Bone marrow (tissue), 2 donors: ENCODE measurements at regions not wholly inside any gene's neighbourhood (a gene's known extent, or its start where the extent isn't known, plus 50 kb on each side); places are given as distances from the start of the nearest gene placed in this dataset.

ENCODE experiments used
- DNase-seq, 2 donors: peaks; one replicate each; lab custom pipeline; 2025; lab: John Stamatoyannopoulos, UW

- no peak for DNase-seq
These were observed 261.7 kb downstream of the ETAA1 start for GRCh38 chr2:67658820-67659219.

GRCh38 chr2:67660015-67660602, 263.0 kb downstream of the ETAA1 start:
- DNase-seq: no peak

DNA sequence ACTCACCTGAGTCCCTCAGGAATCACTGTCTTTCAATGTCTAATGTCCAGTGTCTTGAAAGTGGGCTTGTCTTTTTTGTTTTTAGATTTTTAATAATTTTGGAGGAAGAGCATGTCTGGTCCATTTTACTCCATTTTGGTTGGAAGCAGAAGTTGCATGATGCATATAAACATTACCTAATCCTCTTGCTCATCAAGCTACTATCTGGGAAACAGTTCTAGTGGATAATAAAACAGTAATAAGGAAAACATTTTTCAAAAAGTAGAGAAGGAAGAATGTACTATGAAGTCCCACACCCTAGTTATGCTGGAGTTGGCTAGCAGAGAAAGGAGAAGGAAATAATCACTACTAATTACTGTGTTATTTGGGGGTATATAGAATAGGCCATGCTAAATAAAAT, 263.7 kb downstream of the ETAA1 start:
- DNase-seq: no peak

DNA sequence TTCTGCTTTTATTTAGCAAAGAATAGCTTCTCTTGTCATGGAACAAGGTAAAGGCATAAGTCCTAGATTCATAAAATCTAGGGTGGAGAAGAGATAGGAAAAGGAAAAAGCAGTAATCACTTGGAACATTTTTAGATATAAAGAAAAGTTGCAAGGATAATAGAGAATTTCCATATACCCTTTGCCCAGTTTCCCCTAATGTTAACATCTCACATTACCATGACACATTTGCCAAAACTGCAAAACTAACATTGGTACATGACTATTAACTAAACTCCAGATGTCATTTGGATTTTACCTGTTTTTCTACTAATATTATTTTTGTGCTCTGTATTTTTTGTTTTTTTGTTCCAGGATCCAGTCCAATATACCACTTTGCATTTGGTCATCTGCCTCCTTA, 265.1 kb downstream of the ETAA1 start:
- DNase-seq: no peak

- no peak for DNase-seq
These were observed 266.6 kb downstream of the ETAA1 start for GRCh38 chr2:67663776-67664175.

DNA sequence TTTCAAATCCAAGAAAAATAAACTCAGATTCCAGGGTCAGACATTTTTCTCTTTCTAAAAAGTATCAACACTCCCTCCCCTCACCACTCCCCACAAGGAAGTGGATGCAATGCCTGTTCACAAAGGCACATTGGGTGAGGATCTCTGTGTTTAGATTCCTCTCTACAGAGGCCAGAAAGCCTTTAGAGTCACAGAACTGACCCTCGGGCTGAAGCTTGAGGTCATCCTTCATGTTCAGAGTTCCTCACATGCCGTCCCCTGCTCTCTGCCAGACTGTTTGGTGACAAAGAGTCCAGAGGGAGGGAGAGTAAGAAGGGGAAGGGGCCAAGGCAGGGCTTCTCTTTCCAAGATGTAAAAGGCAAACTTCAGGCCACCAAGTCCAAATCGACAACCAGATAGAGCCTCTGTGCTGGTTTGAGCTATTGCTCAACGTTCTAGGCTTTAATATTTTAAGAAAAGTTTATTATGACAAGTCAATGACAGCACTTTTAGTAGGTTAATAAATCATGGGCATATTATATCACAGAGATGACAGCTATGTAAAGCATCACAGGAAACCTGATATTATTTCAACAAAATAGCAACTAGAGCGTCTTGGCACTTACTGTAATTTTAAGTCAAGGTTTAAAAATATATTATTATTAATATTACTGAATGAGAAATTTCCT, 269.4 kb downstream of the ETAA1 start:
- DNase-seq: no peak

GRCh38 chr2:67667054-67667908, 270.1 kb downstream of the ETAA1 start:
- no peak for DNase-seq

DNA sequence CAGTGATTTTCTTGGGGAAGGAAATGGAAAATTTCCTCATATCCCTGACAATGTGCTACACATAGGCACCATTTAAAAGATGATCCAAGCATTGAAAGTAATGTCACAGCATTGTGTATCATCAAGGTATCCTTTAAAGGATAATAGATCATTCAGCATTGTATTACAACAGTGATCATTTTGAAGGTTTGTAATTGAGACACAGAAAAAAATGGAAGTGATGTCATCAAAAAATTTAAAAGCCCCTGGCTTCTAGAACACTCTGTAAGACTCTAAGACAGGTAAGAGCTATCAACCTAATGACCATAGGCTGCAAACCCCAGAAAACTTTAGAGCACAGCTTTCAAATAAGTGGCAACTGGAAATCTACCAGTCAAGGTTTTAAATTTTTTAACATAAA, 271.4 kb downstream of the ETAA1 start:
- no peak for DNase-seq

DNA sequence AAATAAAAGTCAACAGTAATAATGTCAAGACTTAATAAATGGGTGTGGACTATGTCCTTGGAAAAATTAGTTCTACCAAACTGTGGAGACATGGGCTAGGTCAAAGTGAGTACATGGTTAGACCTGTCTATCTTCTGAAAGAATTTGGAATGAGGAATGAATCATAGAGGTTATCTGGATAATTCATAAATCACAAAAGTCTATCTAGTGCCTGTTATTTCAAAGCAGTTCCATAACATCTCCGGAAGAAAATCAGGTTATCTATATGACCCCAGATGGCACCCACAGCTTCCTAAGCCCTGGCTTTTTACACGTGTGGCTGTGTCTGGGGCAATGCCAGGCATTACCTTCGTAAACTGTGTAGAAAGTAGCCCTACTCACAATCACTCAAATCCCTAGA, 272.0 kb downstream of the ETAA1 start:
- DNase-seq: no peak

- DNase-seq: no peak
These were observed 272.6 kb downstream of the ETAA1 start for GRCh38 chr2:67669766-67670165.

DNA sequence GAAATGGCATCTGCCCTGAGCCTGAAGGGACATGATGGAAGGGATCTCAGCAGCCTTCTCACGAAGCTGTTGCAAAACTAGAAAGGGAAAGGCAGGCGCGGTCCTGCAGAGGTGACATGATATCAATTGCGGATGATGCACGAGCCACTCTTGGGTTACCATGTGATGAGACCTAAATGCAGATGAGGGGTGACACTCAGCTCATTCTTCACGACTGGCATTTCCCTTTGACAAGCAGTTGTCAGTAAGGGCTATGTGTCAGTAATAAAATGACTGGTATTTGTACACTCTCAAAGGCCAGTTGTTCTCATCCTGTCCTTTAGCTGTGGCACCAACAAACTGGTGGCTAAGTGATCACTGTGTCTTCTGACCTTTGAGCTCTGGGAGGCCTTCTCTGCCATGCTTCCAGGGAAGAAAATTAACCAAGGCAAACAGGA, 273.6 kb downstream of the ETAA1 start:
- DNase-seq: no peak

DNA sequence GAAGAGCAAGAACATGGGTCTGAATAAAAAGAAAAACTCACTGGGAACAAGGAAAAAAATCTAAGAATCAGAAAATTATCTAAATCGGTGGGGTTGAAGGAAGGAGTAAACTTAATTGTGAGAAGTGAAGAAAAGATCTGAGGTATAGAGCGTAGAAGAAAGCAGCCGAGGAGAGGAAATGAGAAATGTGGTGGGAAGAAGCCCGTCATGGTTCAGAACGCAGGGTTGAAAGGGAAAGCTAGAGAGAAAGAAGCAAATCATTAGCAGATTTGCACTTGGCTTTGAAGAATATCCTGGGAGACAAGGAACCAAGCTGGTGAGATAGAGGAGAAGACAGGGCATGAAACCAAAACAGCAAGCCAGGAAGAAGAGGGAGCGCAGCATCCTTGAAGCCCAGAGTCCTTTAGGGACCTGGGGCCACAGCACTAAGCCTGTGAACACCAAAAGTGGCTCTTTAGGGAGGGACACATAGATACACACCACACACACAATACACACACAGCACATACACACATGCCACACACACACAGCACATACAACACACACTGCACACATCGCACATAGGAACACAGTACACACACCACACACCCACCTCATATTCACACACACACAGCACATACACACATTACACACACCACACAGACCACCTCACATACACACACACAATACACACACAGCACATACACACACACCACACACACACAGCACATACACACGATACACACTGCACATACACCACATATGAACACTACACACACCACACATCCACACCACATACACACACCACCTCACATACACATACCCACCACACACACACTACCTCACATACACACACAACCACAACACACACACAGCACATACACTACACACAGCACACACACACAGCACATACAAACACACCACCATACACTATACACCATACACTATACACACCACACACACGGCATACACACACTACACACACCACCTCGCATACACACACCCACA, 274.6 kb downstream of the ETAA1 start:
- no peak for DNase-seq

DNA sequence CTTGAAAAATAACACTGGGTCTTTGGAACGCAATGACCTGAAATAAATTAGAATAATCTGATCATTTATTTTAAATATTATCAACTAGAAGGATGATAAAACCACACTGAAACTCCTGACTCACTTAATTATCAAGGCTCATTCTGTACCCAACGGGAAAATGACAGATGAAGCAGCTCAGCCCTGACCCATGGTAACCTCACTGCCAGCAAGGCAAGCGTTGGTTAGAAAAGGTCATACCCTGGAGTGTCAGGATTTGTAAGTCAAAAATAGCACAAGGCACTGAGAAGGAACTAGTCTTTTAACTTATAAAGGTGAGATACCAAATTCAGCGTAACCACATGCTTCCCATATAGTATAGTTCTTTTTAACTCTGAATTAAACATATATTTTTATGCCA, 277.5 kb downstream of the ETAA1 start:
- no peak for DNase-seq

DNA sequence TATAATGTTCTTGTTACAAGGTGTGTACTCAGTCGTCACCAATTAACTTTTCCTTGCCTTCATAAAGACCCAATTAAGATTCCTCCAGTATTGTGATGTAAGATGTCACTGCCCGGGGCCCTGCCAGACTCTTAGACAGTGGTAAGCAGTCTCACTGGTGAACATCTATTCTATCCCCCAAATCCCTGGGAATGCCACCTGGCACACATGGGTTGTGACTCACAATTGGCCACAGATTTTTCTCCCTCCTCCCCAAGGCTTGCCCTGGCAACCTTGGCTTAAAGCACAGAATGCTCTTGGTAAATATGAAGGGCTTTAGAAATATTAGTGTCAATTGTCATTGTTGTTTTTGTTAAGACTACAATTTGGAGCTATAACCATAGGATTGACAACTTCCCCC, 287.9 kb downstream of the ETAA1 start:
- no peak for DNase-seq

GRCh38 chr2:67686254-67686653, 289.1 kb downstream of the ETAA1 start:
- DNase-seq: no peak

- DNase-seq: no peak
These were observed 292.1 kb downstream of the ETAA1 start for GRCh38 chr2:67689186-67689585.

DNA sequence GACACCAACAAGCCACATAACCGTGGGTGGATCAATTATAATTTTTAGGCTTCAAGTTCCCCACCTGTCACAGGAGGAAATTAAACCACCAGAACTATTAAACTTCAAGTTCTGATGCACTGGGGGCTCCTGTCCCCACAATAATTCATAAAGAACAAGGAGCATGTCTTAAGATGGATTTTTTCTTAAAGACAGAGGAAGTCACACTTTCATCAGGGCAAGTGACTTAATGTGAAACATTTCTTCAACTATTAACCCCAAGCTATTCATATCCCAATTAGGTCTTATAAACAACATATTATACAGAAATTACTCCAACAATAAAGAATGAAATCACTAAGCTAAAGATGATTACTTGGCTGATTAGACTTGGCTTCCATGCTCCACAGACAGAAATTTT, 292.5 kb downstream of the ETAA1 start:
- no peak for DNase-seq

DNA sequence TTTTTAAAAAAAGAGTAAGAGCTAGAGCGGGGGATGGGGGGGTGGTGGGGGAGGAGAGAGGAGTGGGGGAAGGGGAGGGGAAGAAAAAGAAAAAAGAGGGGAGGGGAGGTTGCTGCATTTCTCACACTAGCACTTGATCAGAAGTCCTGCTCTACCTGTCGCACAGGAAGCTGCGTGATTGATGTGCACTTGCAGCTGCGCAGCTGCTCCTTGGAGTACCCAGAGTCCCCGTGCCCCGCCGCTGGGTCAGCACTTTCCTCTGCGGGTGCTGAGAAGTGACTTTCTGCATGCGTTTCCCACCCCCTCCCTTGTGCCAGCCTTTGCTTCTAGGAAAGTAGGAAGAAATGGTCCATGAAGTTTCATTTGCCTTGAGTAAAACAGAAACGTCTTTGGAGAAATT, 297.3 kb downstream of the ETAA1 start:
- DNase-seq: no peak

DNA sequence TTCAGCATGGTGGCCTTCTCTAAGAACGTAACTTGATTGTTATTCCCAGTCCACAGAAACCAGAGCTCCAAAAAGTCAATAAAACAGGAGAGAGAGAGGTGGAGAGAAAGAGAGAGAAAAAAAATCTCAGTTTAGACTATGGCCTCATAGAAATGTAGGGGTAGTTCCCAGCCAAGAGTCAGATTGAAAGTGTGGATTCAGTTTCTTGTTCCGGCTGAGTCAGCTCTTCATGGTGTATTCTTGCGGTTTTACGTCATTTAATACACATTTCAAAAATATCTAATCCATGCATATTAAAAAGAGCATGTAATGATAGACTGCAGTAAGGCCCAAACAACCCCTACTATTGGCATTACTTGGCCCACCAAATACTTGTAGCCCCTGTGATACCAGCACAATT, 303.9 kb downstream of the ETAA1 start:
- DNase-seq: no peak

DNA sequence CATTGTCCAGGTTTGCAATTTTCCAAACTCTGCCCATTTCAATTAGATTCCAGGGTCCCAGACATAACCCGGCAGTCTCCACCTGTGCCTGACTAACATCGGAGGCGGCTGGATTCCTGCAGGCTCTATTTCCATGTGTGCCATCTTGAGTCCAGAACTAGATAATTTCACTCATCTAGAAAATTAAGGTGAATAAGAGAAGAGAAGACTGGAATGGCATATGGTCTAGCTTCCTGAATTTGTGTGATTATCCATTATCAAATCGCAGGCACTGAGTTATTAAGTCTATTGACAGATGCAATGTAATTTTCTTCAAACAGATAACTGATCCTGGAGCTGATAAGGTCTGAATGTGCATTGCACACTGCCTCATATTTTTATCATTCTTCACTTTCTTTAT, 305.2 kb downstream of the ETAA1 start:
- no peak for DNase-seq

DNA sequence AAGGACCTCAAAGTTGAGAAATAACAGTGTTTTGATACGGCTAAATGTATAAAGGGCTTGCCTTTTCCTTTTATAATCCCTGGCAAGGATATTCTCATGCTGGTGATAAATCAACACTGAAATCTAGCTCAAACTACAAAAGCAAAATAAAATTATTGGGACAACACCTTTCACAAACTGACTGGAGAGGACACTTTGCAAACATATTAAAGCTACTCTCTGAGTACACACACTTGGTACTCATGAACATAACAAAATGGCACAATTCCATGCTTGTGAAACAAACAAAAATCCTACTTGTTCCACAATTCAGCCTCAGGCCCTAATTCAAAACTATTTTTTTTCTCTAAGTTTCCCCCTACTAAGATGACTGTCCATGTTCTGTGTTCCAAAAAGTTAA, 305.8 kb downstream of the ETAA1 start:
- no peak for DNase-seq

- no peak for DNase-seq
These were observed 308.9 kb downstream of the ETAA1 start for GRCh38 chr2:67706082-67706481.
